ENCODE measurements at regions not wholly inside any gene's neighbourhood (a gene's known extent, or its start where the extent isn't known, plus 50 kb on each side); places are given as distances from the start of the nearest gene placed in this dataset.

GRCh38 chr5:142501890-142502289 is 177.1 kb upstream of the SPRY4 start:
- no peak for DNase-seq (ENCODE audit: low spot score)
- no peak for TF ChIP-seq CTCF (IDR thresholded peaks at IDR 0.05; ENCODE audit: extremely low read depth, insufficient read depth, missing control alignments)
- in situ Hi-C loops (cut with MboI; ENCODE audit: low pct_unique_long_range_greater_than_20kb, low sequenced_read_pairs, unreplicated experiment), result no loop called here

GRCh38 chr5:142500227-142500905 is 175.5 kb upstream of the SPRY4 start:
- DNase-seq (ENCODE audit: low spot score), result no peak
- no peak for TF ChIP-seq CTCF (IDR thresholded peaks at IDR 0.05; ENCODE audit: extremely low read depth, insufficient read depth, missing control alignments)
- in situ Hi-C loops (cut with MboI; ENCODE audit: low pct_unique_long_range_greater_than_20kb, low sequenced_read_pairs, unreplicated experiment), result no loop called here

GRCh38 chr5:142499591-142500226 is 174.9 kb upstream of the SPRY4 start:
- no peak for DNase-seq (ENCODE audit: low spot score)
- no peak for TF ChIP-seq CTCF (IDR thresholded peaks at IDR 0.05; ENCODE audit: extremely low read depth, insufficient read depth, missing control alignments)
- in situ Hi-C loops (cut with MboI; ENCODE audit: low pct_unique_long_range_greater_than_20kb, low sequenced_read_pairs, unreplicated experiment), result no loop called here

- no peak for DNase-seq (ENCODE audit: low spot score)
- no peak for TF ChIP-seq CTCF (IDR thresholded peaks at IDR 0.05; ENCODE audit: extremely low read depth, insufficient read depth, missing control alignments)
- in situ Hi-C loops (cut with MboI; ENCODE audit: low pct_unique_long_range_greater_than_20kb, low sequenced_read_pairs, unreplicated experiment), result no loop called here
Measured at GRCh38 chr5:142498298-142498697, 173.5 kb upstream of the SPRY4 start.

- DNase-seq (ENCODE audit: low spot score), result no peak
- in situ Hi-C loops (cut with MboI; ENCODE audit: low pct_unique_long_range_greater_than_20kb, low sequenced_read_pairs, unreplicated experiment), result no loop called here
- no peak for TF ChIP-seq CTCF (IDR thresholded peaks at IDR 0.05; ENCODE audit: extremely low read depth, insufficient read depth, missing control alignments)
Measured at GRCh38 chr5:142495531-142495930, 170.7 kb upstream of the SPRY4 start.

GRCh38 chr5:142493875-142494518 is 169.2 kb upstream of the SPRY4 start:
- no peak for DNase-seq (ENCODE audit: low spot score)
- no peak for TF ChIP-seq CTCF (IDR thresholded peaks at IDR 0.05; ENCODE audit: extremely low read depth, insufficient read depth, missing control alignments)
- in situ Hi-C loops (cut with MboI; ENCODE audit: low pct_unique_long_range_greater_than_20kb, low sequenced_read_pairs, unreplicated experiment), result no loop called here

Data from GM13977 (cell line).